H1 (cell line): ENCODE measurements at regions not wholly inside any gene's neighbourhood (a gene's known extent, or its start where the extent isn't known, plus 50 kb on each side); places are given as distances from the start of the nearest gene placed in this dataset.

ENCODE experiments used
- CTCF ChIA-PET: fragments of 300-600 bp; sonication (Branson Sonifier 250); formaldehyde crosslinking; loops from one replicate; lab custom pipeline; 2021; ENCODE audit not compliant: partially characterized antibody; lab: Charles Lee
- POLR2A ChIA-PET: fragments of 300-600 bp; sonication (Branson Sonifier 250); formaldehyde crosslinking; loops from one replicate; lab custom pipeline; 2021; ENCODE audit warnings: inconsistent platforms; ENCODE audit not compliant: partially characterized antibody; lab: Charles Lee
- DNase-seq, 2 experiments: peaks; one replicate each; pipeline versions ENCODE4 v3.0.0 to v3.0.0-alpha.2; 2010 to 2022; ENCODE audit warnings: low spot score in 2 of 2, low read depth in 1 of 2, mixed read lengths in 1 of 2
- FAIRE-seq: peaks from 2 replicates; lab custom pipeline; 2011; peaks lifted over from hg19 to GRCh38; lab: Jason Lieb, UNC
- H2AFZ ChIP-seq: 2 replicates; pipeline ENCODE4 v1.8.1; 2012; ENCODE audit warnings: low read length, inconsistent platforms
- H2AK5ac ChIP-seq: 2 replicates; pipeline ENCODE4 v1.6.1; 2013; ENCODE audit warnings: low read depth, low read length
- H2BK120ac ChIP-seq: replicated peaks from 2 replicates; pipeline ENCODE3; 2013; ENCODE audit warnings: low read depth, low read length, inconsistent platforms
- H2BK12ac ChIP-seq: 2 replicates; pipeline ENCODE4 v1.6.1; 2013; ENCODE audit warnings: low read depth, low read length
- H2BK15ac ChIP-seq: 2 replicates; pipeline ENCODE4 v1.6.1; 2013; ENCODE audit warnings: low read length
- H2BK20ac ChIP-seq: 2 replicates; pipeline ENCODE4 v1.6.1; 2013; ENCODE audit warnings: low read length
- H2BK5ac ChIP-seq: 2 replicates; pipeline ENCODE4 v1.6.1; 2013; ENCODE audit warnings: low read depth, low read length
- H3K14ac ChIP-seq: 2 replicates; pipeline ENCODE4 v1.6.1; 2013; ENCODE audit warnings: inconsistent platforms; ENCODE audit not compliant: insufficient read length
- H3K18ac ChIP-seq: 2 replicates; pipeline ENCODE4 v1.6.1; 2013; ENCODE audit warnings: low read length; ENCODE audit errors: extremely low read depth
- H3K23ac ChIP-seq: 2 replicates; pipeline ENCODE4 v1.6.1; 2013; ENCODE audit warnings: inconsistent platforms; ENCODE audit not compliant: insufficient read length
- H3K23me2 ChIP-seq: 2 replicates; pipeline ENCODE4 v1.6.1; 2013; ENCODE audit warnings: low read depth, low read length
- H3K27ac ChIP-seq: 2 replicates; pipeline ENCODE4 v1.6.1; 2011; ENCODE audit warnings: low read depth, low read length, inconsistent platforms
- H3K27me3 ChIP-seq, 4 experiments: replicated peaks in 1 of 4; 1 replicate in 1 of 4; 2 replicates in 3 of 4; pipeline versions ENCODE4 v1.6.1 to v1.8.1; 2011 to 2013; ENCODE audit warnings: low read length in 3 of 4, mild to moderate bottlenecking in 3 of 4, inconsistent platforms in 2 of 4, mixed read lengths in 2 of 4, moderate library complexity in 1 of 4; ENCODE audit not compliant: control insufficient read depth in 3 of 4, insufficient read depth in 3 of 4; ENCODE audit errors: extremely low read depth in 1 of 4
- H3K36me3 ChIP-seq, 4 experiments: 2 replicates each; pipeline versions ENCODE4 v1.6.1 to v1.8.1; 2011 to 2013; ENCODE audit warnings: mild to moderate bottlenecking in 4 of 4, low read length in 3 of 4, moderate library complexity in 2 of 4, control low read depth in 1 of 4, inconsistent platforms in 1 of 4; ENCODE audit not compliant: insufficient read depth in 4 of 4, control insufficient read depth in 2 of 4
- H3K4ac ChIP-seq: replicated peaks from 2 replicates; pipeline ENCODE3; 2013; ENCODE audit warnings: low read length, low read depth, mixed read lengths, inconsistent platforms; ENCODE audit not compliant: insufficient read length
- H3K4me1 ChIP-seq, 4 experiments: replicated peaks in 1 of 4; 1 replicate in 1 of 4; 2 replicates in 3 of 4; pipeline versions ENCODE4 v1.6.1 to v1.8.1; 2011 to 2013; ENCODE audit warnings: low read length in 3 of 4, inconsistent platforms in 2 of 4, mixed read lengths in 1 of 4; ENCODE audit not compliant: insufficient read depth in 4 of 4, control insufficient read depth in 3 of 4
- H3K4me2 ChIP-seq, 2 experiments: 2 replicates each; pipeline versions ENCODE4 v1.6.1 to v1.8.1; 2011 to 2013; ENCODE audit warnings: low read depth in 2 of 2, low read length in 2 of 2, control low read depth in 1 of 2, inconsistent platforms in 1 of 2, mild to moderate bottlenecking in 1 of 2; ENCODE audit not compliant: insufficient read depth in 1 of 2
- H3K4me3 ChIP-seq, 4 experiments: fragments of 200-600, 300-600 bp in 1 of 4; sonication (generic), shearing (Covaris generic), sonication (Bioruptor Twin) in 1 of 4; 2 replicates each; pipeline versions ENCODE4 v1.5.1 to v1.8.1; 2011 to 2016; ENCODE audit warnings: low read length in 4 of 4, low read depth in 3 of 4, control low read depth in 2 of 4, inconsistent platforms in 2 of 4, mild to moderate bottlenecking in 2 of 4, mixed read lengths in 1 of 4, moderate library complexity in 1 of 4; ENCODE audit not compliant: insufficient read depth in 2 of 4; ENCODE audit errors: extremely low read depth in 1 of 4
- H3K56ac ChIP-seq: replicated peaks from 2 replicates; pipeline ENCODE3; 2013; ENCODE audit warnings: low read depth, mild to moderate bottlenecking, mixed read lengths, low read length, inconsistent platforms; ENCODE audit not compliant: insufficient read length
- H3K79me1 ChIP-seq: 2 replicates; pipeline ENCODE4 v1.6.1; 2013; ENCODE audit warnings: low read depth, low read length, control low read depth
- H3K79me2 ChIP-seq, 2 experiments: 2 replicates each; pipeline versions ENCODE4 v1.6.1 to v1.8.1; 2012 to 2013; ENCODE audit warnings: low read length in 2 of 2, mild to moderate bottlenecking in 2 of 2, inconsistent platforms in 1 of 2; ENCODE audit not compliant: insufficient read depth in 2 of 2, control insufficient read depth in 1 of 2
- H3K9ac ChIP-seq, 4 experiments: replicated peaks in 1 of 4; 1 replicate in 1 of 4; 2 replicates in 3 of 4; pipeline versions ENCODE4 v1.6.1 to v1.8.1; 2011 to 2013; ENCODE audit warnings: low read depth in 3 of 4, low read length in 3 of 4, control low read depth in 2 of 4, mild to moderate bottlenecking in 2 of 4, moderate library complexity in 2 of 4, inconsistent platforms in 1 of 4; ENCODE audit errors: extremely low read depth in 1 of 4
- H3K9me3 ChIP-seq, 2 experiments: 2 replicates each; pipeline versions ENCODE4 v1.6.1 to v1.8.1; 2012 to 2013; ENCODE audit warnings: mild to moderate bottlenecking in 2 of 2, moderate library complexity in 2 of 2, control low read depth in 1 of 2, inconsistent platforms in 1 of 2, low read depth in 1 of 2, low read length in 1 of 2, mixed read lengths in 1 of 2; ENCODE audit not compliant: insufficient read depth in 2 of 2
- H4K20me1 ChIP-seq, 2 experiments: replicated peaks in 1 of 2; 2 replicates each; pipeline versions ENCODE3 to v1.8.1; 2011 to 2013; ENCODE audit warnings: inconsistent platforms in 2 of 2, low read length in 2 of 2, mild to moderate bottlenecking in 1 of 2; ENCODE audit not compliant: insufficient read depth in 2 of 2, control insufficient read depth in 1 of 2
- H4K5ac ChIP-seq: 2 replicates; pipeline ENCODE4 v1.6.1; 2013; ENCODE audit warnings: low read length, low read depth, mixed read lengths, inconsistent platforms; ENCODE audit not compliant: insufficient read length
- H4K8ac ChIP-seq: 2 replicates; pipeline ENCODE4 v1.8.0; 2013; ENCODE audit warnings: mild to moderate bottlenecking, moderate library complexity, low read length, inconsistent platforms; ENCODE audit not compliant: insufficient read depth; ENCODE audit errors: extremely low read depth
- H4K91ac ChIP-seq: replicated peaks from 2 replicates; pipeline ENCODE3; 2013; ENCODE audit warnings: low read length, mixed read lengths, inconsistent platforms; ENCODE audit not compliant: insufficient read length
- SIX5 ChIP-seq: IDR thresholded peaks from 2 replicates; pipeline ENCODE4 v1.6.1; 2011; ENCODE audit warnings: mild to moderate bottlenecking, low read depth, low read length
- WGBS, 2 experiments: shearing (Covaris generic) in 1 of 2; methylation state at CpG; one replicate each; pipeline versions ENCODE4 v1.1.6 to v1.1.7; 2013 to 2015; ENCODE audit warnings: low lambda C conversion rate in 2 of 2, mixed read lengths in 2 of 2, inconsistent platforms in 1 of 2, low coverage in 1 of 2, missing lambda C conversion rate in 1 of 2; ENCODE audit not compliant: insufficient replicate concordance in 2 of 2, insufficient coverage in 1 of 2, insufficient read length in 1 of 2; ENCODE audit errors: extremely low coverage in 1 of 2, missing lambda C conversion rate in 1 of 2; 5-methylcytosine and 5-hydroxymethylcytosine counted together

DNA sequence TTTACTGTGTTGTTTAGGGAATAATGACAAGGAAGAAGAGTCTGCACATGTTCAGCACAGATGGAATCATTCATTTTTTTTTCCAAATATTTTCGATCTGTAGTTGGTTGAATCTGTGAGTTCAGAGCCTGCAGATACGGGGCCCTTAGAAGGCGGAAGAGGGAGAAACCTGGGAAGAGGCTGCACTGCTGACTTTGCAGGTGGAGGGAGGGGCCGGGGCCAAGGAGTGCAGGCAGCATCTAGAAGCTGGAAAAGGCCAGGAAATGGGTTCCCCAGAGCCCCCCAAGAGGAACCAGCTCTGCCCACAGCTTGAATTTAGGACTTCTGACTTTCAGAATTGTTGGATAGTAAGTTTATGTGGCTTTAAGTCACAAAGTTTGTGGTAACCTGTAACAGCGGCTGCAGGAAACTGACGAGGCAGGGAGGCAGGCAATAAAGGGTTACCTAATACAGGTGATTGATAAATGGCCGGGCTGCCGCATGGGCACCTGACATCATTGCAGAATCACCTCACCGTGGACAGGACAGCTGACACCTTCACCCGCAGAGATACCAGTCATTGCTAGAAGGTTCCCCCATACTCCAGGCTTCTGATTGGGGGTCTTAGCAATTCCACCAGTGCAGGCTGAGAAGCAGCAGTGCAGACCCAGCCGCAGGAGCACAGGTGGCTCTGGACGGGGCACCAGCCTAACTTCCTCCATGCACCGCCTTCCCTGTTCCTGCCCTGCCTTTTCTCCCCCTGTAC lies 181.3 kb downstream of the IRF8 start:
- no peak overlapping the region for H2BK15ac ChIP-seq
- no peaks in the 10 kb centered on the region for H4K20me1 ChIP-seq
- no peak overlapping the region for H3K23ac ChIP-seq
- H3K9me3 ChIP-seq: no peaks in the 10 kb centered on the region
- H3K36me3 ChIP-seq: no peaks in the 10 kb centered on the region
- FAIRE-seq: no peak
- no peak overlapping the region; the same call in 1 of the 2 replicates for H2AFZ ChIP-seq
- CTCF ChIA-PET: interaction anchor here (1.4 kb wide), 1 partner anchor 13 kb away, joined by 6 read pairs; no protein-coding TSS in a partner anchor
- H4K8ac ChIP-seq: no peak overlapping the region
- H3K79me1 ChIP-seq: no peaks in the 10 kb centered on the region
- no peak overlapping the region for H3K4ac ChIP-seq
- no peak overlapping the region for H3K14ac ChIP-seq
- H3K4me3 ChIP-seq: no peak overlapping the region
- H3K56ac ChIP-seq: no peak overlapping the region
- no peak overlapping the region for H2AK5ac ChIP-seq
- H3K23me2 ChIP-seq: no peaks in the 10 kb centered on the region
- H2BK20ac ChIP-seq: no peak overlapping the region
- no peaks in the 10 kb centered on the region for H3K79me2 ChIP-seq
- 84% methylated on average over 13 of the region's 13 CpGs; no CpG with 5 or more reads in 1 of the 2 experiments for WGBS, 2 experiments
- peaks cover 0 to under 1% (median 0%) of the 10 kb centered on the region in 4 experiments; a peak in 1 of 7 replicates for H3K27me3 ChIP-seq
- no peak overlapping the region for H4K91ac ChIP-seq
- no peak overlapping the region for H2BK120ac ChIP-seq
- no peak overlapping the region for H3K4me2 ChIP-seq
- H2BK12ac ChIP-seq: no peak overlapping the region
- H3K9ac ChIP-seq: no peak overlapping the region
- DNase-seq: no peak
- H2BK5ac ChIP-seq: no peak overlapping the region
- no peak overlapping the region for H4K5ac ChIP-seq
- H3K27ac ChIP-seq: no peak overlapping the region
- H3K18ac ChIP-seq: no peak overlapping the region
- H3K4me1 ChIP-seq: peaks cover 0 to 2% (median under 1%) of the 10 kb centered on the region in 4 experiments; a peak in 3 of 7 replicates
- POLR2A ChIA-PET: no interaction called here
- no peak for TF ChIP-seq SIX5
